Fibroblast of peridontal ligament (primary cell): ENCODE measurements at regions not wholly inside any gene's neighbourhood (a gene's known extent, or its start where the extent isn't known, plus 50 kb on each side); places are given as distances from the start of the nearest gene placed in this dataset.
"Not testable (repeated sequence)": the region's sequence is repeated elsewhere in the genome, so short reads cannot be mapped to it uniquely, and the experiment has no call there.

ENCODE experiments used
- DNase-seq: peaks from one replicate; pipeline ENCODE4 v3.0.0-alpha.2; 2010; ENCODE audit errors: extremely low read depth

DNA sequence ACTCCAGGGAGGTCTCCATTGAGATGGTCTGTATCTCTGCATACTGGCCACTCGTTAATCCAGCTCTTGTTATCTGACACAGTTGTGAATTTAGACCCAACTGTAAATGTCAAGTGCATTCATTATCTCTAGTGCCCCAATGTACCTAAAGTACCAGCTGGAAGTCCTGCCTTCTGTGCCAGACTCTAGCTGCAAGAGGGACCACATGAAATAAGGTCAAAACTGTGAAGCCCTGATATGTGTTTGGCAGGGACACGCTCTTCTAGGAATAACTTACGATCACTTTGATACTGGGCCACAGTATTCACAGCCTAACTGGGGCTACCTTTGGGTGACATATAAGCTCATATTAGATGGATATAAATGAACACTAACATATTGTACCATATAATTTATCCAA is 268.5 kb downstream of the LRIG3 start:
- DNase-seq = no peak

DNA sequence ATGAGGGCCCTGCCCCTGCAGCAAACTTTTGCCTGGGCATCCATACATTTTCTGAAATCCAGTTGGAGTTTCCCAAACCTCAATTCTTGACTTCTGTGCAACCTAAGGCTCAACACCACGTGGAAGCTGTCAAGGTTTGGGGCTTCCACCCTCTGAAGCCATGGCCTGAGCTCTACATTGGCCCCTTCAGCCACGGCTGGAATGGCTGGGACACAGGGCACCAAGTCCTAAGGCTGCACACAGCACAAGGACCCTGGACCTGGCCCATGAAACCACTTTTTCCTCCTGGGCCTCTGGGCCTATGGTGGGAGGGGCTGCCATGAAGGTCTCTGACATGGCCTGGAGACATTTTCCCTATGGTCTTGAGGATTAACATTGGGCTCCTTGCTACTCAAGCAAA is 266.3 kb downstream of the LRIG3 start:
- DNase-seq = no peak

DNA sequence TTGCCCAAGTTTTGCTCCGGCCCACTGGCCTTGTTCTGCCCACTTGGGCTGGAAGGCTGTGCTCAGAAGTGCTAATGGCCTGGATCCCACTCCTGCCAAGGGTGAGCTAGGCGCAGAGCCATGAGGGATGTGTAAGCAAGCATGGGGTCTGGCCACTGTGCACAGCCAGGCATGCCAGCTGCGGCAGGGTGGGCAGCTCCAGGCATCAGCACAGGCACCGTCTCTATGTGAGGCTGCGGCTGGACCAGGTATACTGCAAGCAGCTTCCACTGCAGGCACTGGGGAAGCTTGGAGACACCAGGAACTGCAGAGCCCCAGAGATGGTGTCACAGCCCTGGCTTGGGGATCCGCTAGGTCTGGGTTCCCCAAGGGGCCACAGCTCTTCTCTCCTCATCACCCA is 264.9 kb downstream of the LRIG3 start:
- no peak for DNase-seq

DNA sequence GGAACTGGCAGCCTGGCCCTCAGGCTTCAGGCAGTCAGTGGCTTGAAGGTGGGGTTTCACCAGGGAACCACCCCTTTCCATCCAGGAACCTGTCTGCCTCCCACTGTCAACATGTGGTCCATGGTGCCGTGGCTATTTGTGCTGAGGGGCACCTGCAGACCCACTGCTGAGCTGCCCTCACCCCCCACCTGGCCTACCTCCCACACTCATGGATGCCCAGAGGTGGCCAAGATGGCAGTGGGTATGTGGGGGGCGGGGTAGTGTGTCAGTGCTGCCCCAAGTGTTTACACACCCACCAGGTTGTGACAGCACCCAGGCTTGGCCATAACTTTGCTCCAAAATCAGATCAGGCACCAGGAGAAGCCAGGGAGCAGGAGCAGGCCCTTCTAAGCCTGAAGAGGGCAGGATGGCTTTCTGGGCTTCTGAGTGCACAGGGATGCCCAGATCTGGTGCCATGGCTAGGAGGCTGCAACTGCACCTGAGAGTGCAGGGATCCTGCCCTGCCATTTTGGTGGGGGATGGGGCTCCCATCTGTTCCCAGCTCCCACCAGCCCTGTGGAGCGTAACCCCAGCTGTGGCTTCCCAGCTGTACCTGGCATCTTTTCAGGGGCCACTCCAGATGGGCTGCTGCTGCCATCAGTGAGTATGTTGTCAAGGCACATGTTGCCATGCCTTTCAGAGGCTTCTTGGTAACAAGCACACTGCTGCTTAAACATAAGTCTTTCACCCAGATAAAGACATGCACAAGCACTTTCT is 263.9 kb downstream of the LRIG3 start:
- no peak for DNase-seq

DNA sequence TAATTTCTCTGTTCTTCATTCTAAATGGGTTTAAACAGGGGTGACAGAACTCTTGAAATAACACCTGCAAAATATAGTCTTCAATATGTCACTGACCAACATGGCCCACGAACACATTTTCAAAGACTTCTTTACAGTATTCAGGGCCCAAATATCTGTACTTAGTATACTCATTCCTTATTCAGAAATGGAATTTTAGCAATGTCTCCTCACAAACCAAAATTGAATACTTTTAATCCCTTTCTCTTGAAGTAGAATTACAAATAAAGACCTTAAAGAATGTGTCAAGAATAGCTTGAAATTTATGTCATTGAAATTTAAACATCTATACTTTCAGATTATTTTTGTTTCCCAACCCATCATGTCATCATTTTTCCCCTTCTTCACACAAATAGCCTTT is 263.1 kb downstream of the LRIG3 start:
- DNase-seq = peak; percentile 13

DNA sequence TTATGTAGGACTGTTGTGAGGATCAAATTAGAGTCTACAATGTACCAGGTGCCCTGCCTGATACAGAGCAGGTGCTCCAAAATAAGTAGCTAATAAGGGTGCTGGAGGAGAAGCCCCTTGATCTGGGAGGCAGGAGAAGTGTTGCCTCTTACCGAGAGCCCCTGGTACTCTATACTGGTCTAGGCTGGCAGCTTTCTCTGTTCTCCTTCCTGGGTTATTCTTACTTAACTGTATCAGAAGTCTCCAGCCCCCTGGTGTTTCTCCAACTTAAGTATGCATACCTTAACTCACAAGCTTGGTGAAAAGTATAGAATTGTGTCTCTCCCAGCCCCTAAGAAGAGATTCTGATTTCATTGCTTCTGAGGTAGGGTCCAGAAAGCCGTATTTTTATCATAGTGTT is 254.9 kb downstream of the LRIG3 start:
- DNase-seq = no peak

DNA sequence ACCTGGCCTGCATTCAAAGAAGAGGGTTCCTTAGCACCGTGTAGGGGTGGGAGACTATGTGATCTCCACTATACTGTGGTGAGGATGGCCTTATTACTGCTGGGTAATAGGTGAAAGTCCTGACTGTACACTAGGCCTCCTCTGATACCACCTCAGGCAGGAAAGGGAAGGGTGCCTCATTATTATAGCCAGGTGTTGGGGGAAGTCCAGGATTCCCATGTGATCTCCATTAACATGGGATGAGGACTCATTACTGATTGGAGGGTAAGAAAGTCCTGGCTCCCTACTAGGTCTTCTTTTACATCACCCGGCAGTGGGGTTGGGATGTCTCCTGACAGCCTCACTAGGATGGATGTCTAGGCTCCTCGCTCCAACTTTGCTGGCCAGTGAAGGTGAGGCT is 252.1 kb downstream of the LRIG3 start:
- DNase-seq = no peak

DNA sequence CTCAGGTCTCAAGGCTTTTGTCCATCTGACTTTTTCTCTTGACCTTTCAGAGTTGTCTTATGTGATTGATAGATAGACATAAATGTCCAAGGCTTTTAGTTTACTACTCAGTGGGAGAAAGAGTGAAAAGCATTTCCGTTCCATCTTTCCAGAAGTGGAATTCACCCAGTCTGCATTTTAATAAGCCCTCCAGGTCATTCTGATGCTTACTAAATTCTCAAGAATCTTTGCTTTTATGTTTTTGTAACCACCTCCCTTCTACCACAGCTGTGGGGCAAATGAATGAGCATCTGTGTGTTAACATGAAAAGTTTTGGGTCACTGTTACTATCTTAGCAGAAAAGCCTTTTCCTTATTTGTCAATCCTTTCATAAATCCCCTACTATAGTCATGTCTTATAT is 251.4 kb downstream of the LRIG3 start:
- DNase-seq = peak; percentile 7

DNA sequence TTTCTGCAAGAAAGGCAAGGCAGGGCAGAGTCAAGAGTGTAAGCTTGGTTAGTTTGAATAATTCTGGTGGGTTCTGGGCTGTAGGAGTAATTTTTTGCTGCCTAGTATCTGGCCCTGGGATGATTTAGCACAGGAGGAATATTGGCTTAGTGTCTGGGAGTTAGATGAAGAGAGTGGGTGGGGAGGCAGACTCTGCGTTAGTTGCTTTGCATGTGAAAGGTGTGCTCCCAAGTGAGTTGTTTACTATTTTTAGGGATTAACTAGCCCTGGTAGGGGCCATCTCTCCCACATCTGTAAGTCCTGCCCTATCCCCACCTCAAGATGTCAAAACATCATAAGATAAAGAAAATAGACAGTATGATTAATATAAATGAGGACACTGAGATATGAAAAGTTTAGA is 249.7 kb downstream of the LRIG3 start:
- no peak for DNase-seq

DNA sequence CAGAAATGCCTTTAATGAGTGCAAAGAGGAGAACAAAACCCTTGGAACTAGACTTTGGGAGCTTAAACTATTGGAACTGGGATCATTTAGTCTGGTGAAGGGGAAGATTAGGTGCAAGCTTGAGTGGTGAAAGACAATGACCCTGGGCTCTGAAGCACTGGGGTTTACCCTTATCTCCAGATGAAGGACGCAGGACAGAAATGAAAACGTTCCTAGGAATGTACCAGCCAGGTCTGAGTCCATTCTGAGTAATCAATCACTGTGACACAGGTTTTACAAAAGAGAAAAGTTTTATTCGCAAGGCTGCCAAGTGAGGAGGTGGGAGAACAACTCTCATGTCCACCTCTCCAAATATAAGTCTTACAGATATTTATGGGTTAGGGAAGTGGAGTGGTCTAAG is 249.1 kb downstream of the LRIG3 start:
- no peak for DNase-seq

DNA sequence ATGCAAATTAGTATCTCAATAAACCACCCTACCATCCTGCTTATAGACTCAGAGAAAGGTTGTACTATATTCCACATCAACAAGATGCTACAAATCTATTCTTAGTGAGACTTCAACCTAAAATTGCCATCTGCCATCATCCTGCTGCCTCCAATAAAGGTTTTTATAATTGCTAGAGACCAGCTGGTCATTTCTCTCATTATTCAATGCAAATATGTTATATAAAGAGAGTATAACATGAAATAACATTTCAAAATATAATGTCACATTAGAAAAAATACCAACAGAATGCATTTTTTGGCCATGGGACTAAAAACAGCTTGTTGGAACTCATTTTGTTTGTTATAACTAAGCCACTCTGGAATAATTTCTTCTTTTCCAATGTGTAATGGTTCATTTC is 247.3 kb downstream of the LRIG3 start:
- no peak for DNase-seq

DNA sequence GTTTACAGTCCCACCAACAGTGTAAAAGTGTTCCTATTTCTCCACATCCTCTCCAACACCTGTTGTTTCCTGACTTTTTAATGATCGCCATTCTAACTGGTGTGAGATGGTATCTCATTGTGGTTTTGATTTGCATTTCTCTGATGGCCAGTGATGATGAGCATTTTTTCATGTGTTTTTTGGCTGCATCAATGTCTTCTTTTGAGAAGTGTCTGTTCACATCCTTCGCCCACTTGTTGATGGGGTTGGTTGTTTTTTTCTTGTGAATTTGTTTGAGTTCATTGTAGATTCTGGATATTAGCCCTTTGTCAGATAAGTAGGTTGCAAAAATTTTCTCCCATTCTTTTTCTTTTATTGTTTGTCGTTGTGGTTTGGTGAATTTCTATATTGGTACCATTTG is 242.5 kb downstream of the LRIG3 start:
- not testable (repeated sequence) for DNase-seq

DNA sequence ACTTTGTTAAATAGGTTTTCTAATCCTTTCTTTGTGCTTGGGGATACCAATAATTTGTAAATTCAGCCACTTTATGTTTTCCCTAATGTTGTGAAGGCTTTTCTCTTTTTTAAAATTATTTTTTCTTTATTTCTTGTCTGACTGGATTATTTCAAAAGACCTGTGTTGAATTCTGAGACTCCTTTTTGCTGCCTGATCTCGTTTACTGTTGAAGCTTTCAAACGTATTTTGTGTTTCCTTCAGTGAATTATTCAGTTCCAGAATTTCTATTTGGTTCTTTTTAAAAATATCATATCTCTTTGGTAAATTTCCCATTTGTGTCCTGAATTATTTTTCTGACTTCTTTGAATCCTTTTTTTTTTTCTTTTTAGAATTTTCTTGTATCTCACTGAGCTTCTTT is 241.6 kb downstream of the LRIG3 start:
- DNase-seq = no peak

DNA sequence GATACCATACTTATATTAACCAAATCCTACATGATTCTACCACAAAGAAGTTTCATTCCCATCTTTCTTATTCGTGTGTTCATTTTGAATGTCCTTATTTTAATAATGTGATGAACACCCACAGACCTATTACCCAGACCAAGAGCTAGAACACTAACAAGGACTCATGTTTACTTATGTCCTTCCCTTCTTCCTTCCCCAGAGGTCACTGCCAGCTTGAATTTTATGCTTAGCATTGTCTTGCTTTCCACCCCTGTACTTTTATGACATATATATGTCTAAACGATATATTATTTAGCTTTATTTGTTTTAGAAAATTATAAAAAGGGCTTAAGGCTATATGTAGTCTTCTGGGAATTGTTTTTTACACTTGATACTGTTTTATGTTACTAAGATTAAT is 238.6 kb downstream of the LRIG3 start:
- no peak for DNase-seq

DNA sequence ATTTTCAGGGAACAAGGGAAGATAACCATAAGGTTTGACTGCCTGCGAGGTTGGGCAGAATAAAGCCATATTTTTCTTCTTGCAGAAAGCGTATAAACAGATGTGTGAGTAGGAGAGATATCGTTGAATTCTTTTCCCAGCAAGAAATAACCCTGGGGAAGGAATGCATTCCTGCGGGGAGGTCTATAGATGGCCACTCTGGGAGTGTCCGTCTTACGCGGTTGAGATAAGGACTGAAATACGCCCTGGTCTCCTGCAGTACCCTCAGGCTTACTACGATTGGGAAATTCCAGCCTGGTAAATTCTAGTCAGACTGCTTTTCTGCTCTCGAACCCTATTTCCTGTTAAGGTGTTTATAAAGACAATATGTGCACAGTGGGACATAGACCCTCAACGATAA is 225.0 kb downstream of the LRIG3 start:
- no peak for DNase-seq

DNA sequence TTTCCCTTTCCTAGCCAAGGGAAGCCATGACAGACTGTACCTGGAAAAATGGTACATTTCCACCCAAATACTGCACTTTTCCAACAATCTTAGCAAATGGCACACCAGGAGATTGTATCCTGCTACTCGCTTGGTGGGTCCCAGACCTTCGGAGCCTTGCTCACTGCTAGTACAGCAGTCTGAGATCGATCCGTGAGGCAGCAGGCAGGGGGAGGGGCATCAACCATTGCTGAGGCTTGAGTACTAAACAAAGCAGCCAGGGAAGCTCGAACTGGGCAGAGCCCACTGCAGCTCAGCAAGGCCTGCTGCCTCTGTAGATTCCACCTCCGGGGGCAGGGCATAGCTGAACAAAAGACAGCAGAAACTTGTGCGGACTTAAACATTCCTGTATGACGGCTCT is 218.8 kb downstream of the LRIG3 start:
- DNase-seq = no peak

DNA sequence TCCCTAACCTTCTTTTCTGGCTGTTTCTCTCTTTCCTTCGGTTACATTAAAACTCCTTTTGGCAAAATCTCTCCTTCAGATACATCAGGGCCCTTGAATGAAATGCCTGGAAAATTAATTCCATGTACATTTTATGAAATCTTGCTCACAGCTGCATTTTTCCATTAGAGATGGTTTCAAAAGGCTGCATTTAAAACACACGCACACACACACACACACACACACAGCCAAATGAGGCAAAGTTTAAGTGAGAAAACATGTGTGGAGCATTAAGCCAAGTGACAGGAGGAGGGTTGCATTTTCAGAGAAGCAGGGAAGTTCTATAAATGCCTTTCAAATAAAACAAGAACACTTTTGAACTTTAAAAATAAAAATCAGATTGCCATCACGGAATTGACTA is 216.4 kb downstream of the LRIG3 start:
- DNase-seq = peak; percentile 94

DNA sequence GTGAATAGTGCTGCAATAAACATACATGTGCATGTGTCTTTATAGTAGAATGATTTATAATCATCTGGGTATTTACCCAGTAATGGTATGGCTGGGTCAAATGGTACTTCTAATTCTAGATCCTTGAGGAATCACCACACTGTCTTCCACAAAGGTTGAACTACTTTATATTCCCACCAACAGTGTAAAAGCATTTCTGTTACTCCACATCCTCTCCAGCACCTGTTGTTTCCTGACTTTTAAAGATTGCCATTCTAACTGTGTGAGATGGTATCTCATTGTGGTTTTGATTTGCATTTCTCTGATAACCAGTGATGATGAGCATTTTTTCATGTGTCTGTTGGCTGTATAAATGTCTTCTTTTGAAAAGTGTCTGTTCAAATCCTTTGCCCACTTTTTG is 215.5 kb downstream of the LRIG3 start:
- DNase-seq = not testable (repeated sequence)

DNA sequence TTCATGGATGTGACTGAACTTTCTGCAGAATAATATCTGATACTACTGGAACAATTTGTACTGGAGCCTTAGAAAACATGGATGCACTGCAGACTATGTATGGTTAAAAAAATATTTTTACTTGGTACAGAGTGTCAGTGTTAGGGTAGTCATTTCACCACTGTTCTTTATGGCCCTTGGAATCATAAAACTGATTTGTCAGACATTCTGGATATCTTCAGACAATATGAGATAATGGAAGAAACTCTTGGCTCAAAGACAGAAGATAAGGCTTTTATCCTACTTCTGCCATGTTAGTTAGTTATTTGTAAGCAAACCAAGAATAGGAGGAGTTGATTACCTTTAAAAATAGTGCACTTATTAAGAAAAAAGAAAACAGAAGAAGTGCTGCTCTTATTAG is 209.4 kb downstream of the LRIG3 start:
- DNase-seq = no peak

DNA sequence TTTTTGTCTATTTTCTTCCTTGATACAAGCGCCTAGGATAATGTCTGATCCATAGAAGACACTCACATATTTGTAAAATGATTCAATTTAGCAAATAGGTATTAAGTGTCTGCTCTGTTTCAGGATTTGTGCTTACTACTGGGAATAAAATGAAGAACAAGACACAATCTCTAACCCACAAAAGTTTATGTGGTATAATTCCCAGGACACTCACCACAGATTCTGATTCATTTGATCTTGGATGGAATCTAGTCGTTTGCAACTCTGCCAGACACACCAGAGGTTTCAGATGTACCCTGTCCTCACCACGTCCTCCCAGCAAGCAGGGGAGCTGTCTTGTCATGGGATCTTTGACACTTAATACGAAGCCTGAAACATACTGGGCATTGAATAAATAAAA is 208.3 kb downstream of the LRIG3 start:
- DNase-seq = peak; percentile 81

DNA sequence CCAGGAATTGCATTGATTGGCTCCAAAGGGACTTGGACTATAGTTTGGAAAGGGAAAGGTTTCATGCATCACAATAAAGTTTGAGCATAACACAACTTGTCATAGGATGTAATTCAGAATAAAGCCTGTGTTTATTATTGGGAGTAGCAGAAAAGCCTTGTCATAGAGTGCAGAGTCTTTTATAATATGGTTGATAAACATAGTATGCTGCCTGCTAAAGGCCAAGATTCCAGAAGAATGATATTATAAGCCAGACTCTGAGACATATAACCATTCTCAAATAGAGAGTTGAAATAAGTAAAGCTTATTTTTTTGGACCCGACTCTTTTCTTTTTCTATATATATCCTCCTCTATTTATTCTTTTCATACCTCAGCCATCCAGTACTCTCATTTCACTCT is 207.3 kb downstream of the LRIG3 start:
- DNase-seq = peak; percentile 54

DNA sequence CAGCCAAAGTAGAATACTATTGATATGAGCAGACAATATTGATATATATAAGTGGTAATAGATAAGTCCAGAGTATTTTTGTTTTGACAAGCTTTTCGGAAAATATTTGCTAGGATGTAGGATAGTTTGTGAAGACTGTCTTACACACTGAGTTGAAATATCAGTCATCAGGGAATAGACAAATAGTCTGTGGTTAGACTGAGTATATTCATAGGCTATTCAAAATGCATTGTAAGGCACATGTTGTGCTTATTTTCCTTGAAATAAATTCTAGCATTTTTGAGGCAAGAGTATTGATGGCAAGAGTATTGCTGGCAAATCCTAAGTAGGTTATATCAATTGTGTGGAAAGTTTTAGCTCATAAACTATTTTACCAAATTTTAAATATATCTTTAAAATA is 201.1 kb downstream of the LRIG3 start:
- no peak for DNase-seq

DNA sequence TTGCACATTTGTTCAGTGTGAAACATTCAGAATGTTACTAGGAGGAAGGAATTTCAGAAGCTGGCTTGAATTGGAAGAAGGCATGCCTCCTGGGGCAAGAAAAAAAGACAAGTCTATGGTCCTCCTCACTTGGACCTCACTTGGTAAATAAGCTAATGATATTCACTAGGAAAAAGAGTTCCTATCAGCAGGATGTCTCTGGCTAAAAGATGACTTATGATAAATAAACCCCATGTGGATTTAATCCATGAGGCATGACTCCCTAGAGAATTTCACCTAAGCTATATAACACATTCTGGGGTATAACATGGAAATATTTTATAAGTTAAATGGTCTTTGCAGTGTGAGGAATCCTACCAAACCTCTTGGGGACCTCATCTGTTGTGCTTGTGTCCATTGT is 199.9 kb downstream of the LRIG3 start:
- DNase-seq = no peak

DNA sequence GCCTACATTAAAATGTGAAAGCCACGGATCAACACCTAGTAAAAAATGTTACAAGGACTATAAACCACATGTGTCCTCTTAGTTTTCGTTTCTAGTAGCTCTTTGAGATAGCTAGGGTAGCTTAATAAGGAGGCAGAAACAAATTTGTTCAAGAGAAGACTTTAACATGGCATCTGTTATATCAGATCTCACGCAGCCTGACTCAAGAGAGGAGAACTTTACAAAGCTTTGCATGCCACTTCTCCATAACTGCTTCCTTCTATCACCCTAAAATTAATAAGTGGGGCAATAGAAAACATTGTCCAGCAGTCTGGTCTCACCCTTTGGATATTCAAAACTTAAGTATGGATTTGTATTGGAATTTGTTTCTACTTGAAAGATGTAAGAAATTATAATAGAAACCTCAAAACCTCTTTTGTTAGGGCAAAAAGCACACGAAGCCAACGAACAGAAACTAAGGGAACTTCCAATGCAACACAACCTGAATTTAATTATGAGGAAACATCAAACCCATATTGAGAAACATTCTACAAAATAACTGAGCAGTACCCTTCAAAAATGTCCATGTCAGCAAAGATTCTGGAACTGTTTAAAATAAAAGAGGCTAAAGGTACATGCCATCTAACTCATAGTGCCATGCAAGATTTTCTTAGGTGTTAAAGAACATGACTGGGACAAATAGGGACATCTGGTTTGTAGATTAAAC is 194.8 kb downstream of the LRIG3 start:
- DNase-seq = peak; percentile 73
